Epithelial cell of proximal tubule (primary cell): ENCODE measurements at regions not wholly inside any gene's neighbourhood (a gene's known extent, or its start where the extent isn't known, plus 50 kb on each side); places are given as distances from the start of the nearest gene placed in this dataset.

Source experiments
- DNase-seq: peaks from one replicate; pipeline ENCODE4 v3.0.0-alpha.2; 2011; ENCODE audit warnings: low read depth
- H3K4me3 ChIP-seq: 2 replicates; pipeline ENCODE4 v1.5.1; 2011; ENCODE audit warnings: low read depth, mild to moderate bottlenecking, low read length
- TF ChIP-seq, protein P1 (sequence below): conservative IDR thresholded peaks from 2 replicates; pipeline ENCODE4 v1.5.1; 2012; ENCODE audit warnings: low read depth, mild to moderate bottlenecking, low read length

DNA sequence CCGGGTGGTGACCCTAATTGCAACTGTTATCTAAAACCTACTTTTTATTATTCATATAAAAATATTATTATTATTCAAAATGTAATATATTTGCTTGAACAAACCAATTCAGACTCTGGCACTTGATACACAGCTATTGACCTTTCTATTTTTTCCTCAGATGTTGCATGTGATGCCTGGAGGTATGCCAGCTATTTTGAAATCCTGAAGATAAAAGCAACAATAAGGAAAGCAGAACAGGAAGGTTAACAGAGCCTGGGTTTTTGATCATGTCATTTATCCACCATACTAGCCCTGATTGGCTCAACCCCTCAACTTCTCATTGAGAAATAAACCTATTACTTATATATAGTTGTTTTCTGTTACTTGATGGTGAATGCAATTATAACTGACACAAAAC is 340.9 kb upstream of the KIF2A start:
- H3K4me3 ChIP-seq = no peak overlapping the region
- no peak for DNase-seq
- TF ChIP-seq, protein P1, sequence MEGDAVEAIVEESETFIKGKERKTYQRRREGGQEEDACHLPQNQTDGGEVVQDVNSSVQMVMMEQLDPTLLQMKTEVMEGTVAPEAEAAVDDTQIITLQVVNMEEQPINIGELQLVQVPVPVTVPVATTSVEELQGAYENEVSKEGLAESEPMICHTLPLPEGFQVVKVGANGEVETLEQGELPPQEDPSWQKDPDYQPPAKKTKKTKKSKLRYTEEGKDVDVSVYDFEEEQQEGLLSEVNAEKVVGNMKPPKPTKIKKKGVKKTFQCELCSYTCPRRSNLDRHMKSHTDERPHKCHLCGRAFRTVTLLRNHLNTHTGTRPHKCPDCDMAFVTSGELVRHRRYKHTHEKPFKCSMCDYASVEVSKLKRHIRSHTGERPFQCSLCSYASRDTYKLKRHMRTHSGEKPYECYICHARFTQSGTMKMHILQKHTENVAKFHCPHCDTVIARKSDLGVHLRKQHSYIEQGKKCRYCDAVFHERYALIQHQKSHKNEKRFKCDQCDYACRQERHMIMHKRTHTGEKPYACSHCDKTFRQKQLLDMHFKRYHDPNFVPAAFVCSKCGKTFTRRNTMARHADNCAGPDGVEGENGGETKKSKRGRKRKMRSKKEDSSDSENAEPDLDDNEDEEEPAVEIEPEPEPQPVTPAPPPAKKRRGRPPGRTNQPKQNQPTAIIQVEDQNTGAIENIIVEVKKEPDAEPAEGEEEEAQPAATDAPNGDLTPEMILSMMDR = no peak

DNA sequence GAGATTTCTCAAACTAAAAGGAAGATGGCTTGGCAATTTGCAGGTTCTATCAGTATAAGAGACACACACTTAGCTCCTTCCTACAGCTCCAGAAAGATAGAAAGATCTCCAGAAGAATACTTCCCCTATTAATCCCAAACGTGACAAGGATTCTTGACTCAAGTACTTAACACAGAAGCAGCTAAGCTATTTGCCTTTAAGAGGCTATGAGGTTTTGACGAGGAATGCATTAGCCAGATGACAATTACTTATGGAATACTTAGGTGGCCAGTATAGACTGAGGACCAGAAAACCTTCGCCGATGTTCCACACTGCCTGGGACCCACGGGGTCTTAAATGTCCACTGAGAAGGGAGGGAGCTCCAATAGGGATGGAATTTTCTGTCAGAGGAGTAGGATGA is 340.5 kb upstream of the KIF2A start:
- H3K4me3 ChIP-seq = no peak overlapping the region
- TF ChIP-seq, protein P1 = no peak
- no peak for DNase-seq

DNA sequence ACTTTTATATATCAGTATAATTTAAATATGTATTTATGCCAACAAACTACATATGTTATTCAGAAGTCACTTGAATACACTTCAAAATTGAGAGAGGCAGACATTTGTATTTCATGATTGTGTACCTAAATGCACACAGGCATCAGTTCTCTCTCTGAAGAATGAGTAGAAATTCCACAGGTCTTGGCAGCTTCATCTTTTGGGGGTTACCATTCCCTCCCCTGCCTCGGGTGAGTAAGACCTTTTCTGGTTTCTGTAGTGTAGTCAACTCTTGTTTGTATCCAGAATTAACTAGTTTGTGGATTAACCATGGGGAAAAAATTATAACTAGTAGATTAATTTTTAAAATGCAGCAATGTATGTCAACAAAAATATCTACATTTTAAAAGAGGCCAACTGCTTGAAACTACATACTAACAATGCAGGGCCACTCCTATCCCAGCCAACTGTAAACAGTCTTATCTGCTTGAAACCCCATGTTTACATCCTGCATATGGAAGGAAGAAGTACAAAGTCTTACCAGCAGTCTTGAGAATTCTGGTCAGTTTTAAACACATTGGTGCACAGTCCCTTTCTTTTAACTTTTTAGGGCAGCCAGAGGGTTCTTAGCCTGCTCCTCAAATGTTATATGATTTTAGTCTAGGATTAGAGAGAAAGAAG is 339.6 kb upstream of the KIF2A start:
- TF ChIP-seq, protein P1 = no peak
- no peak overlapping the region for H3K4me3 ChIP-seq
- DNase-seq = no peak

DNA sequence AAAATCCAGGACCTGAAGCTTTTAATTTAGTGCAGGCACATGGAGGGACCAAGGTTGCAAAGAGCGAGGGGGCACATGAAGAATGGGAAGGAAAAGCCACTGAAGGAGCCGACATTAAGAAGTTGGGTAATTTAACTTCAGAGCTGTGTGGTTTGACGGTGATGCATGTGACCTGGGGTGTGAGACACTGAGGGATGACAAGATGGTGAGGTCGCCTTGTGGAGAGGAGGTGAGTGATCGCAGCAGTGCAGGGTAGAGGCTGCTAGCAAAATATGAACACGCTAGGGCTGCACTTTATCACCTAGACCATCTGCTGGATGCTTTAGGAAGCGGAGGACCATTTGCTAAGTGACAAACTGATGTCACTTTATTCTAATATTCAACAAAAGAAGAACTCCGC is 339.0 kb upstream of the KIF2A start:
- TF ChIP-seq, protein P1 = no peak
- DNase-seq = no peak
- no peak overlapping the region for H3K4me3 ChIP-seq

DNA sequence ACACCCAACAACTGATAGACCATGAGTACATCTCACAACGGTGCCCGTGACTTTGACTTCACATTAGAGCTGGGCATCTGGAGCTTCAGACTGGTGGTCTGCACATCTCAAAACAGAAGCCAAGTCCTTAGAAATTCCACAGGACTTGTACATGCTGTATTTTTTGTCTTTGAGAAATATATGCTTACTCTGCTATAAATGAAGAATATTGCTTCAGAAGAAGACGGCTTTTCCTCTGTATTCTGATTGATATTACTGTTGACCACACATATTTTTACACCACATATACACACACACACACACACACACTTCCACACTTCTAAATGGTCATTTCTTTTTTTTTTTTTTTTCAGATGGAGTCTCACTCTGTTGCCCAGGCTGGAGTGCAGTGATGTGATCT is 338.3 kb upstream of the KIF2A start:
- no peak for DNase-seq
- TF ChIP-seq, protein P1 = no peak

DNA sequence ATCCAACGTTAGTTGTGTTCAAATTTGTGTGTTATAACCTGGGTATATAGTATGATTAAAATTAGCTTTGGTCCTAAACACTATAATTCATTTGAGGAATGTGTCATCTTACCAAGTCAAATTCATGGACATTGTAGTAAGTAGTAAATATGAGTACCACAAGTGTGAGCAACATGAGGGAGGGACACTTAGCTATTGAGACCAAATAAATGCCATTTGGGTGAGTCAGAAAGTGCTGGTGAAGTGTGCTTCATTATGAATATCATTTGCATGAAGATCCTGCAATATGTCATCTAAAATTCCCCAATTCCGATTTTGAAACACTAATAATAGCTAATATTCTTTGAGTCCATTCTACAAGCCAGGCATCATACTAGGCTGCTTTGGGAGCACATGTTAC is 336.7 kb upstream of the KIF2A start:
- TF ChIP-seq, protein P1 = no peak
- DNase-seq = no peak
- no peak overlapping the region for H3K4me3 ChIP-seq

More for the DNA sequence above, 338.3 kb upstream of the KIF2A start:
- H3K4me3 ChIP-seq = no peak overlapping the region

DNA sequence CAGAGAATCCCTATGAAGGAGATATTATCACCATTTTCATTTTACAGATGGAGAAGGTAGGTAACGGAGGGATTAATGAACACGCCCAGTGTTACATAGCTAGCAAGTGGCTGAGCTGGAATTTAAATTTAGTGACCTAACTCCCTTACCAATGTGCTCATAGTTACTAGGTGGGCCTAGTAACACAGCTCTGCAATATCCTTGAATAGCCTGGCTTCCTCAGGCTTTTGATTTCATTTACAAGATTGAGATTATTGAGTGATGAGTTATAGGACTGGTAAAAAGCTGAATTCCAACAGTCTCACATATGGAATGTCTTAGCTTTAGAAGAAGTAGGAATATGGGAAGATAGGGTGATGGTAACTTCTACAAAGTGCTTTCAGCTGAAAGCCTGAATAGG is 336.3 kb upstream of the KIF2A start:
- H3K4me3 ChIP-seq = no peak overlapping the region
- no peak for DNase-seq
- TF ChIP-seq, protein P1 = no peak
